A549 (cell line): ENCODE measurements at regions not wholly inside any gene's neighbourhood (a gene's known extent, or its start where the extent isn't known, plus 50 kb on each side); places are given as distances from the start of the nearest gene placed in this dataset.

Source experiments
- ATAC-seq, 2 experiments: fragments of 200-7000 bp in 1 of 2; fragments of >200 bp in 1 of 2; cut with Nextera tagmentation in 1 of 2; cut with Tn5 transposase in 1 of 2; 3 replicates each; pipeline versions ENCODE4 v1.8.0 to v1.9.1; 2018 to 2020; ENCODE audit warnings: mild to moderate bottlenecking in 1 of 2, moderate library complexity in 1 of 2
- CTCF ChIA-PET: fragments of 300-600 bp; sonication (Branson Sonifier 250); formaldehyde crosslinking; extraction: SDS; loops from one replicate; lab custom pipeline; 2021; ENCODE audit warnings: antibody characterized with exemption, inconsistent platforms; lab: Yijun Ruan, JAX
- POLR2A ChIA-PET: fragments of 350-600 bp; formaldehyde crosslinking; extraction: SDS; loops from one replicate; lab custom pipeline; 2021; ENCODE audit warnings: antibody characterized with exemption, inconsistent platforms; lab: Yijun Ruan, JAX
- DNase-seq, 2 experiments: peaks; one replicate each; pipeline versions ENCODE4 v3.0.0 to v3.0.0-alpha.2; 2011 to 2016; ENCODE audit warnings: low read depth in 1 of 2, low spot score in 1 of 2
- FAIRE-seq: peaks from 2 replicates; lab custom pipeline; 2011; peaks lifted over from hg19 to GRCh38; lab: Jason Lieb, UNC
- H3K27ac ChIP-seq, 2 experiments: fragments of >200 bp; sonication (Bioruptor Twin); formaldehyde crosslinking; 3 replicates each; pipeline ENCODE4 v1.5.1; 2016 to 2017
- H3K4me1 ChIP-seq: fragments of >200 bp; sonication (Bioruptor Twin); formaldehyde crosslinking; 3 replicates; pipeline ENCODE4 v1.6.1; 2016
- H3K4me2 ChIP-seq: fragments of >200 bp; sonication (Bioruptor Twin); formaldehyde crosslinking; 3 replicates; pipeline ENCODE4 v1.6.1; 2016
- H3K4me3 ChIP-seq: fragments of >200 bp; sonication (Bioruptor Twin); formaldehyde crosslinking; 3 replicates; pipeline ENCODE4 v1.5.1; 2016
- H3K9me3 ChIP-seq: fragments of >200 bp; sonication (Bioruptor Twin); formaldehyde crosslinking; 3 replicates; pipeline ENCODE4 v1.6.1; 2016
- ATOH8 ChIP-seq: fragments of 250-450 bp; sonication (Bioruptor Pico); IDR thresholded peaks from 2 replicates; pipeline ENCODE4 v1.5.0; 2020; ENCODE audit warnings: low read depth, mild to moderate bottlenecking, moderate library complexity
- CEBPB ChIP-seq, 2 experiments: fragments of >200 bp in 1 of 2; sonication (Bioruptor Twin) in 1 of 2; formaldehyde crosslinking in 1 of 2; IDR thresholded peaks; 2 replicates each; pipeline ENCODE4 v1.6.1; 2012 to 2016
- EHMT2 ChIP-seq: fragments of 200-600 bp; sonication (generic); IDR thresholded peaks from 2 replicates; pipeline ENCODE4 v1.6.1; 2016; ENCODE audit warnings: antibody characterized with exemption, low read depth, mild to moderate bottlenecking, moderate library complexity
- ELK1 ChIP-seq: fragments of 150-350 bp; IDR thresholded peaks from 2 replicates; pipeline ENCODE4 v1.6.1; 2014; ENCODE audit warnings: low read depth, mild to moderate bottlenecking, low read length
- EP300 ChIP-seq, 2 experiments: fragments of >200 bp; sonication (Bioruptor Twin); formaldehyde crosslinking; IDR thresholded peaks; 2 replicates in 1 of 2; 3 replicates in 1 of 2; pipeline ENCODE4 v1.6.1; 2016 to 2017
- ESRRA ChIP-seq: fragments of 150-350 bp; IDR thresholded peaks from 2 replicates; pipeline ENCODE4 v1.6.1; 2014; ENCODE audit warnings: mild to moderate bottlenecking, low read length, borderline replicate concordance
- FOSL2 ChIP-seq, 2 experiments: fragments of 450-650 bp in 1 of 2; fragments of >200 bp in 1 of 2; sonication (Bioruptor Twin) in 1 of 2; formaldehyde crosslinking; IDR thresholded peaks; 2 replicates each; pipeline versions ENCODE4 v1.5.0 to v1.6.1; 2016 to 2020; ENCODE audit warnings: mild to moderate bottlenecking in 1 of 2, moderate library complexity in 1 of 2
- GATA3 ChIP-seq: IDR thresholded peaks from 2 replicates; pipeline ENCODE4 v1.6.1; 2012; ENCODE audit warnings: borderline replicate concordance
- HEYL ChIP-seq: fragments of 250-450 bp; sonication (Bioruptor Pico); IDR thresholded peaks from 2 replicates; pipeline ENCODE4 v1.8.0; 2021; ENCODE audit warnings: mild to moderate bottlenecking, moderate library complexity
- HOXA7 ChIP-seq: fragments of 250-450 bp; sonication (Bioruptor Pico); IDR thresholded peaks from 2 replicates; pipeline ENCODE4 v1.5.0; 2020; ENCODE audit warnings: mild to moderate bottlenecking, moderate library complexity
- HOXB13 ChIP-seq: fragments of 250-450 bp; sonication (Bioruptor Pico); IDR thresholded peaks from 2 replicates; pipeline ENCODE4 v1.5.0; 2020; ENCODE audit warnings: low read depth, mild to moderate bottlenecking, moderate library complexity
- JUN ChIP-seq, 2 experiments: fragments of >200 bp; sonication (Bioruptor Twin); formaldehyde crosslinking; IDR thresholded peaks; 2 replicates in 1 of 2; 3 replicates in 1 of 2; pipeline ENCODE4 v1.6.1; 2016 to 2017
- JUNB ChIP-seq: fragments of >200 bp; sonication (Bioruptor Twin); formaldehyde crosslinking; IDR thresholded peaks from 2 replicates; pipeline ENCODE4 v1.6.1; 2016
- MAFK ChIP-seq: fragments of 450-650 bp; IDR thresholded peaks from 2 replicates; pipeline ENCODE4 v1.6.1; 2014; ENCODE audit not compliant: partially characterized antibody
- MYC ChIP-seq: IDR thresholded peaks from 2 replicates; pipeline ENCODE4 v1.6.1; 2012; ENCODE audit warnings: mild to moderate bottlenecking, inconsistent platforms, low read length, improper control_type of control experiment, borderline replicate concordance
- PHF8 ChIP-seq: fragments of 200-600 bp; sonication (generic); IDR thresholded peaks from 2 replicates; pipeline ENCODE4 v1.6.1; 2016; ENCODE audit warnings: low read depth, mild to moderate bottlenecking, antibody characterized with exemption, moderate library complexity, borderline replicate concordance
- POLR2A ChIP-seq: IDR thresholded peaks from 2 replicates; pipeline ENCODE4 v1.6.1; 2012; ENCODE audit warnings: mild to moderate bottlenecking, low read length
- POLR2AphosphoS2 ChIP-seq: conservative IDR thresholded peaks from 2 replicates; pipeline ENCODE4 v1.6.1; 2012; ENCODE audit warnings: low read length, improper control_type of control experiment, inconsistent platforms
- RAD21 ChIP-seq, 2 experiments: fragments of >200 bp in 1 of 2; sonication (Bioruptor Twin) in 1 of 2; formaldehyde crosslinking in 1 of 2; IDR thresholded peaks in 1 of 2; conservative IDR thresholded peaks in 1 of 2; 2 replicates in 1 of 2; 3 replicates in 1 of 2; pipeline ENCODE4 v1.6.1; 2012 to 2018; ENCODE audit warnings: inconsistent platforms in 1 of 2
- RARB ChIP-seq: fragments of 250-450 bp; sonication (Bioruptor Pico); IDR thresholded peaks from 2 replicates; pipeline ENCODE4 v1.8.0; 2021; ENCODE audit warnings: mild to moderate bottlenecking, moderate library complexity
- REST ChIP-seq: fragments of 200-600 bp; sonication (generic); IDR thresholded peaks from 2 replicates; pipeline ENCODE4 v1.6.1; 2016; ENCODE audit warnings: antibody characterized with exemption, mild to moderate bottlenecking, moderate library complexity
- RFX5 ChIP-seq: fragments of 450-650 bp; IDR thresholded peaks from 2 replicates; pipeline ENCODE4 v1.7.1; 2014; ENCODE audit warnings: antibody characterized with exemption, mild to moderate bottlenecking, moderate library complexity
- TFCP2L1 ChIP-seq: fragments of 250-450 bp; sonication (Bioruptor Pico); IDR thresholded peaks from 2 replicates; pipeline ENCODE4 v1.5.0; 2021; ENCODE audit warnings: mild to moderate bottlenecking
- USF2 ChIP-seq: fragments of 450-650 bp; IDR thresholded peaks from 2 replicates; pipeline ENCODE4 v1.6.1; 2014; ENCODE audit warnings: antibody characterized with exemption
- ZC3H11A ChIP-seq: fragments of 450-650 bp; IDR thresholded peaks from 2 replicates; pipeline ENCODE4 v1.6.1; 2014; ENCODE audit warnings: antibody characterized with exemption, mild to moderate bottlenecking
- whole genome bisulfite sequencing: methylation state at CpG from one replicate; pipeline ENCODE4 v1.1.6; 2017; ENCODE audit errors: missing lambda C conversion rate; 5-methylcytosine and 5-hydroxymethylcytosine counted together
- TF ChIP-seq, protein P1 (sequence below): IDR thresholded peaks from 2 replicates; pipeline ENCODE4 v1.6.1; 2012

DNA sequence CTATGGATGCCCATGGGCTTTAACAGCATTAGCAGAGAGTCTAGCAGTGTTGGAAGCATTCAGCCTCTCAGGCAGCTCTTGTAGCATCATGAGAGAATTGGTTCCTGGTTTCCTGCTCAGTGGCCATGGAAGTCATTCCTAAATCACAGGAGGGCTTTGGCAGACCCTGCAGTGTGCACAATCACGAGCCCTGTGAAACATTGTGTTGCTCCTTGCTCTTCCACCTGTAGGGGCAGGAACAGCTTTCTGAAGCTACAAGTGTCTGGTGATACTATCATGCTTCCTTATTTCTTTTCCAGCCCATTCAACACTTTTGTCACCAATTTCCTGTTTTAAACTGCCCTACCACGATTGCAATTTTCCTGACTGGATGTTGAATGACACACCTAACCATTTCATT is 402.2 kb upstream of the USP15 start:
- Histone ChIP-seq H3K4me1 (no peaks in the 10 kb centered on the region), H3K4me2 (no peak overlapping the region), H3K9me3 (no peaks in the 10 kb centered on the region), H3K4me3 (no peak overlapping the region), H3K27ac (no peak overlapping the region)
- 0% methylated on average over 2 of the region's 2 CpGs for WGBS
- FAIRE-seq (no peak), DNase-seq (no peak), ATAC-seq (no peak)
- TF ChIP-seq EP300 (IDR thresholded peaks at IDR 0.05) (no peak), JUNB (no peak), FOSL2 (IDR thresholded peaks at IDR 0.05) (no peak), FOSL2 (CRISPR knock-in tag; IDR thresholded peaks at IDR 0.05) (no peak), MYC (no peak), HOXA7 (CRISPR knock-in tag) (no peak)
- POLR2A ChIA-PET: no interaction called here
- CTCF ChIA-PET: no interaction called here

DNA sequence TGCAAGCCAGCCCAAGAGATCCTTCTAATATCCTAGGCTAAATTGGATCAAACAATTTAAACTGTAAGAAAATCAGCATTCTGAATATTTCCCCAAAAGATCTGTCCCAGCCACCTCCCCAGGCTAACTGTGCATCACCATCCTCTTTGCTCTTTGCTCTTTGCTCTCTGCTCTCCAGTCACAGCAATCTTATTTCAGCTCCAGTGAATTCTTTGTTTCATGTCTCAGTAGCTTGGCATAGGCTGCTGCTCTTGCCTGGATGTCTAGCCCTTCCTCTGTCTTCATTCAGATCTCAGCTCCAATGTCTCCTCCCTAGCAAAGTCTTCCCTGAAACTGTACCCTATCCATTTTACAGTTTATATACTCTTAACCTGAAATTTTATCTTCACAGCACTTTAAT is 399.8 kb upstream of the USP15 start:
- DNase-seq (no peak), ATAC-seq (no peak), FAIRE-seq (no peak)
- Histone ChIP-seq H3K27ac (no peak overlapping the region), H3K9me3 (no peaks in the 10 kb centered on the region), H3K4me2 (no peak overlapping the region), H3K4me1 (no peaks in the 10 kb centered on the region), H3K4me3 (no peak overlapping the region)
- TF ChIP-seq JUNB (no peak), RAD21 (conservative IDR thresholded peaks at IDR 0.05 in 1 of 2, IDR thresholded peaks at IDR 0.05 in 1 of 2) (no peak), FOSL2 (IDR thresholded peaks at IDR 0.05) (no peak), FOSL2 (CRISPR knock-in tag; IDR thresholded peaks at IDR 0.05) (no peak), ELK1 (no peak), PHF8 (no peak)
- ChIA-PET POLR2A (no interaction called here), CTCF (no interaction called here)

DNA sequence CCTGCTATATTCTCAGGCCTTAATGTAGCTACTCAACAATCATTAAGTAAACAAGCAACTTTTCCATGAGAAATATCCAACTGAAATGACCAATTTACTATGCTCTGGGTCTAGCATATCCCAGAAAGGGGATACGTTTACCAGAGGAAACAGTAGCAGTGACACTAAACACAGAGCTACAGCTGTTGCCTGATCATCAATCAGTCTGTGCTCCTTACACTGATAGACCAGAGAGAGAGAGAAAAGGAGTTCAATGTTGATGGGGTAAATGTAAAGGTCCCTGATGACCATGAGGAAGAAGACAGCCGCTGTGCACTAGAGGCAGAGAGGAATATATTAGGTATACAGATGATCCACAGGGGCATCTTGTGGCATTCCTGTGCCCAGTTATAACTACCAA is 397.2 kb upstream of the USP15 start:
- no peak for DNase-seq
- Histone ChIP-seq H3K4me3 (no peak overlapping the region), H3K27ac (no peak overlapping the region), H3K4me1 (no peaks in the 10 kb centered on the region), H3K9me3 (no peaks in the 10 kb centered on the region), H3K4me2 (no peak overlapping the region)
- 2% methylated on average over 2 of the region's 2 CpGs for WGBS
- TF ChIP-seq REST (no peak), HOXB13 (no peak), RARB (CRISPR knock-in tag) (no peak), JUN (IDR thresholded peaks at IDR 0.05) (no peak), HEYL (no peak), EHMT2 (no peak), ATOH8 (no peak), GATA3 (no peak), RFX5 (no peak), TFCP2L1 (CRISPR knock-in tag) (no peak), POLR2AphosphoS2 (no peak), CEBPB (IDR thresholded peaks at IDR 0.05) (no peak), ZC3H11A (no peak), USF2 (no peak), POLR2A (no peak), ESRRA (no peak), MAFK (no peak)
- TF ChIP-seq, protein P1, sequence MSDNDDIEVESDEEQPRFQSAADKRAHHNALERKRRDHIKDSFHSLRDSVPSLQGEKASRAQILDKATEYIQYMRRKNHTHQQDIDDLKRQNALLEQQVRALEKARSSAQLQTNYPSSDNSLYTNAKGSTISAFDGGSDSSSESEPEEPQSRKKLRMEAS: no peak
- CTCF ChIA-PET: no interaction called here
- POLR2A ChIA-PET: no interaction called here
- ATAC-seq: no peak
- FAIRE-seq: no peak
